ENCODE measurements at regions not wholly inside any gene's neighbourhood (a gene's known extent, or its start where the extent isn't known, plus 50 kb on each side); places are given as distances from the start of the nearest gene placed in this dataset.

GRCh38 chr6:84902354-84902928, 138.0 kb upstream of the TBX18 start:
- no peak overlapping the region for H2BK5ac ChIP-seq (ENCODE audit: insufficient read length, low read length)
- Mint-ChIP-seq H3K9me3 (no peaks in the 10 kb centered on the region), H3K4me3 (no peak overlapping the region), H3K4me1 (no peaks in the 10 kb centered on the region), H3K27ac (no peak overlapping the region), H3K36me3 (ENCODE audit: insufficient read depth in 1 of 3, low read depth in 3 of 3) (no peaks in the 10 kb centered on the region), H3K27me3 (ENCODE audit: low read depth) (no peaks in the 10 kb centered on the region)
- H3K27ac ChIP-seq (ENCODE audit: insufficient read length, low read depth, low read length): no peak overlapping the region
- DNase-seq: no peak
- H2AFZ ChIP-seq (ENCODE audit: low read length): no peak overlapping the region
- H3K9me3 ChIP-seq (ENCODE audit: control insufficient read depth, low read depth, low read length): no peaks in the 10 kb centered on the region
- no peak overlapping the region for H3K56ac ChIP-seq (ENCODE audit: insufficient read length, low read depth, low read length)
- H3K4me2 ChIP-seq (ENCODE audit: insufficient read depth, insufficient read length, low read length): no peak overlapping the region
- no peak overlapping the region for H2BK20ac ChIP-seq (ENCODE audit: low read depth, low read length, poor library complexity, severe bottlenecking)
- WGBS (ENCODE audit: extremely low coverage, insufficient read length, low lambda C conversion rate): no CpG with 5 or more reads among the region's 3 CpGs
- no peak overlapping the region for H3K14ac ChIP-seq (ENCODE audit: insufficient read depth, low read length)
- no peak overlapping the region for H4K5ac ChIP-seq (ENCODE audit: insufficient read length, low read depth, low read length)
- H3T11ph ChIP-seq (ENCODE audit: low read length): no peak overlapping the region
- no peaks in the 10 kb centered on the region for H3K4me1 ChIP-seq (ENCODE audit: insufficient read depth, low read length)
- no peak overlapping the region for H2AK5ac ChIP-seq (ENCODE audit: insufficient read length, low read length)
- no peaks in the 10 kb centered on the region for H4K20me1 ChIP-seq (ENCODE audit: control insufficient read depth, insufficient read depth, insufficient read length)
- H3K18ac ChIP-seq (ENCODE audit: insufficient read length, low read depth, low read length): no peak overlapping the region
- no peak overlapping the region for H3K4ac ChIP-seq (ENCODE audit: low read depth, low read length)
- H3K23ac ChIP-seq (ENCODE audit: insufficient read length, low read depth, low read length): no peak overlapping the region
- H3K79me2 ChIP-seq (ENCODE audit: insufficient read depth, low read length): no peaks in the 10 kb centered on the region
- H4K91ac ChIP-seq (ENCODE audit: insufficient read length, low read depth, low read length): no peak overlapping the region
- H2BK15ac ChIP-seq (ENCODE audit: low read depth, low read length): no peak overlapping the region
- no peaks in the 10 kb centered on the region for H3K79me1 ChIP-seq (ENCODE audit: insufficient read depth, low read depth, low read length, poor library complexity, severe bottlenecking)
- no peak for TF ChIP-seq CTCF (conservative IDR thresholded peaks at IDR 0.05)
- H4K8ac ChIP-seq (replicated peaks; ENCODE audit: insufficient read length, low read depth, low read length): no peak overlapping the region
- no peak overlapping the region for H2BK120ac ChIP-seq (ENCODE audit: low read depth, low read length, poor library complexity, severe bottlenecking)
- no peak overlapping the region for H3K9ac ChIP-seq (ENCODE audit: extremely low read depth, insufficient read length, low read length)
- no peaks in the 10 kb centered on the region for H3K23me2 ChIP-seq (ENCODE audit: insufficient read length, low read depth, low read length, poor library complexity, severe bottlenecking)
- no peak overlapping the region for H2BK12ac ChIP-seq (ENCODE audit: insufficient read length, low read depth, low read length)
- no peaks in the 10 kb centered on the region for H3K27me3 ChIP-seq (ENCODE audit: insufficient read depth, low read length)

Measured in H9 (cell line).